ENCODE measurements at regions not wholly inside any gene's neighbourhood (a gene's known extent, or its start where the extent isn't known, plus 50 kb on each side); places are given as distances from the start of the nearest gene placed in this dataset.
A peak's percentile ranks its signal among the peaks of the same experiment; 100 is the strongest.

GRCh38 chr12:4011597-4011996, 138.4 kb upstream of the PARP11 start (continued):
- TF ChIP-seq ATF6 (CRISPR knock-in tag; conservative IDR thresholded peaks at IDR 0.05) (no peak), GRHL1 (CRISPR knock-in tag; conservative IDR thresholded peaks at IDR 0.05) (no peak), NFYB (CRISPR knock-in tag; IDR thresholded peaks at IDR 0.05) (no peak), MXD1 (CRISPR knock-in tag; IDR thresholded peaks at IDR 0.05) (no peak), NKX3-1 (CRISPR knock-in tag; IDR thresholded peaks at IDR 0.05) (no peak), THAP9 (CRISPR knock-in tag; IDR thresholded peaks at IDR 0.05; ENCODE audit: borderline replicate concordance) (no peak), SRSF9 (IDR thresholded peaks at IDR 0.05; ENCODE audit: borderline replicate concordance, insufficient read depth, low read depth, low read length, poor library complexity, severe bottlenecking) (no peak), ZNF567 (CRISPR knock-in tag; IDR thresholded peaks at IDR 0.05; ENCODE audit: borderline replicate concordance) (no peak), ZBTB33 (CRISPR knock-in tag; IDR thresholded peaks at IDR 0.05) (no peak; the same call in 1 of the 2 replicates), SIN3B (IDR thresholded peaks at IDR 0.05; ENCODE audit: low read length) (no peak), IRX3 (CRISPR knock-in tag; IDR thresholded peaks at IDR 0.05; ENCODE audit: borderline replicate concordance, low read depth) (no peak), ZNF451 (CRISPR knock-in tag; IDR thresholded peaks at IDR 0.05) (no peak), REST (IDR thresholded peaks at IDR 0.05; ENCODE audit: borderline replicate concordance in 1 of 2, low read depth in 1 of 2, low read length in 2 of 2) (peak in 1 of 2 experiments; percentile 71; a peak in 2 of 4 replicates), ATF7 (IDR thresholded peaks at IDR 0.05) (no peak), ATF7 (CRISPR knock-in tag; IDR thresholded peaks at IDR 0.05) (no peak), HDAC1 (CRISPR knock-in tag; IDR thresholded peaks at IDR 0.05) (peak; percentile 92), SYNCRIP (IDR thresholded peaks at IDR 0.05; ENCODE audit: insufficient read depth, low read depth, low read length) (no peak)
